ENCODE measurements at regions not wholly inside any gene's neighbourhood (a gene's known extent, or its start where the extent isn't known, plus 50 kb on each side); places are given as distances from the start of the nearest gene placed in this dataset.

- Histone ChIP-seq H3K9me3 (ENCODE audit: control insufficient read depth in 4 of 4, low read length in 3 of 4) (no peaks in the 10 kb centered on the region), H3K4me3 (ENCODE audit: low read depth in 1 of 3, low read length in 3 of 3) (no peak overlapping the region), H3K9ac (ENCODE audit: low read depth in 1 of 2, low read length in 2 of 2) (no peak overlapping the region), H3K27me3 (ENCODE audit: control insufficient read depth in 4 of 4, insufficient read depth in 4 of 4, low read length in 3 of 4) (no peaks in the 10 kb centered on the region), H3K27ac (ENCODE audit: low read depth in 1 of 2, low read length in 2 of 2) (no peak overlapping the region), H3K4me1 (ENCODE audit: control insufficient read depth in 4 of 4, insufficient read depth in 4 of 4, low read length in 3 of 4) (no peaks in the 10 kb centered on the region), H3K36me3 (ENCODE audit: control insufficient read depth in 4 of 4, insufficient read depth in 3 of 4, low read depth in 1 of 4, low read length in 3 of 4) (no peaks in the 10 kb centered on the region)
- DNase-seq (ENCODE audit: low spot score) = no peak
- WGBS = 92% methylated on average over 4 of the region's 4 CpGs
- no peak for TF ChIP-seq HNF4A (conservative IDR thresholded peaks at IDR 0.05)
Measured at GRCh38 chr4:13219971-13220370, 264.2 kb downstream of the RAB28 start.

GRCh38 chr4:13218326-13218958 is 265.7 kb downstream of the RAB28 start:
- no peak for DNase-seq (ENCODE audit: low spot score)
- no peak overlapping the region for H3K4me3 ChIP-seq (ENCODE audit: low read depth in 1 of 3, low read length in 3 of 3)

GRCh38 chr4:13215560-13215959 is 268.6 kb downstream of the RAB28 start:
- Histone ChIP-seq H3K4me3 (ENCODE audit: low read depth in 1 of 3, low read length in 3 of 3) (no peak overlapping the region), H3K9ac (ENCODE audit: low read depth in 1 of 2, low read length in 2 of 2) (no peak overlapping the region), H3K9me3 (ENCODE audit: control insufficient read depth in 4 of 4, low read length in 3 of 4) (no peaks in the 10 kb centered on the region), H3K27ac (ENCODE audit: low read depth in 1 of 2, low read length in 2 of 2) (no peak overlapping the region), H3K36me3 (ENCODE audit: control insufficient read depth in 4 of 4, insufficient read depth in 3 of 4, low read depth in 1 of 4, low read length in 3 of 4) (no peaks in the 10 kb centered on the region), H3K27me3 (ENCODE audit: control insufficient read depth in 4 of 4, insufficient read depth in 4 of 4, low read length in 3 of 4) (no peaks in the 10 kb centered on the region), H3K4me1 (ENCODE audit: control insufficient read depth in 4 of 4, insufficient read depth in 4 of 4, low read length in 3 of 4) (no peaks in the 10 kb centered on the region)
- TF ChIP-seq SP1 (IDR thresholded peaks at IDR 0.05) (no peak), HNF4G (IDR thresholded peaks at IDR 0.05) (no peak), MAX (IDR thresholded peaks at IDR 0.05) (no peak), EGR1 (IDR thresholded peaks at IDR 0.05; ENCODE audit: low read depth in 2 of 2) (no peak), FOXA1 (IDR thresholded peaks at IDR 0.05) (no peak), TAF1 (conservative IDR thresholded peaks at IDR 0.05) (no peak), NR2F2 (IDR thresholded peaks at IDR 0.05) (no peak), ATF3 (IDR thresholded peaks at IDR 0.05) (no peak), REST (IDR thresholded peaks at IDR 0.05) (no peak), FOXA2 (IDR thresholded peaks at IDR 0.05) (no peak), RAD21 (IDR thresholded peaks at IDR 0.05) (no peak)
- no peak for DNase-seq (ENCODE audit: low spot score)
- 85% methylated on average over 5 of the region's 5 CpGs for WGBS

More at GRCh38 chr4:13218326-13218958, 265.7 kb downstream of the RAB28 start:
- TF ChIP-seq NR2F2 (IDR thresholded peaks at IDR 0.05) = no peak
- no peak for TF ChIP-seq EGR1 (IDR thresholded peaks at IDR 0.05; ENCODE audit: low read depth in 2 of 2)
- no peak for TF ChIP-seq JUND (IDR thresholded peaks at IDR 0.05)
- Histone ChIP-seq H3K27me3 (ENCODE audit: control insufficient read depth in 4 of 4, insufficient read depth in 4 of 4, low read length in 3 of 4) (no peaks in the 10 kb centered on the region), H3K9me3 (ENCODE audit: control insufficient read depth in 4 of 4, low read length in 3 of 4) (no peaks in the 10 kb centered on the region), H3K36me3 (ENCODE audit: control insufficient read depth in 4 of 4, insufficient read depth in 3 of 4, low read depth in 1 of 4, low read length in 3 of 4) (no peaks in the 10 kb centered on the region), H3K4me1 (ENCODE audit: control insufficient read depth in 4 of 4, insufficient read depth in 4 of 4, low read length in 3 of 4) (no peaks in the 10 kb centered on the region), H3K27ac (ENCODE audit: low read depth in 1 of 2, low read length in 2 of 2) (no peak overlapping the region), H3K9ac (ENCODE audit: low read depth in 1 of 2, low read length in 2 of 2) (no peak overlapping the region)
- WGBS = 86% methylated on average over 4 of the region's 4 CpGs
